HEK293 (cell line): ENCODE measurements at regions not wholly inside any gene's neighbourhood (a gene's known extent, or its start where the extent isn't known, plus 50 kb on each side); places are given as distances from the start of the nearest gene placed in this dataset.

ENCODE experiments used
- CTCF ChIA-PET: fragments of 350-600 bp; formaldehyde crosslinking; extraction: SDS; loops from one replicate; lab custom pipeline; 2021; ENCODE audit warnings: antibody characterized with exemption; lab: Yijun Ruan, JAX
- POLR2A ChIA-PET: fragments of 300-600 bp; formaldehyde crosslinking; extraction: SDS; loops from one replicate; lab custom pipeline; 2020; ENCODE audit warnings: antibody characterized with exemption, inconsistent platforms; lab: Yijun Ruan, JAX
- H3K27ac ChIP-seq: fragments of 200-500 bp; sonication (Bioruptor generic); 2 replicates; pipeline ENCODE4 v1.5.1; 2014; ENCODE audit warnings: low read depth, low read length, control low read depth, inconsistent platforms; ENCODE audit errors: extremely low read depth
- H3K36me3 ChIP-seq, 2 experiments: fragments of 200-500 bp in 1 of 2; sonication (Bioruptor generic) in 1 of 2; 1 replicate in 1 of 2; 2 replicates in 1 of 2; pipeline ENCODE4 v1.5.1; 2014 to 2017; ENCODE audit warnings: inconsistent platforms in 2 of 2, low read length in 2 of 2; ENCODE audit not compliant: control insufficient read depth in 2 of 2, insufficient read depth in 1 of 2
- H3K4me1 ChIP-seq: fragments of 200-500 bp; sonication (Bioruptor generic); 2 replicates; pipeline ENCODE4 v1.5.1; 2014; ENCODE audit warnings: mild to moderate bottlenecking, low read length, inconsistent platforms; ENCODE audit not compliant: control insufficient read depth, insufficient read depth
- H3K4me3 ChIP-seq: 2 replicates; pipeline ENCODE4 v1.5.1; 2011; ENCODE audit warnings: low read depth, mild to moderate bottlenecking, control low read depth, low read length, moderate library complexity
- H3K9me3 ChIP-seq: fragments of 200-500 bp; sonication (Bioruptor generic); 2 replicates; pipeline ENCODE4 v1.5.1; 2014; ENCODE audit warnings: low read depth, low read length, inconsistent platforms; ENCODE audit not compliant: control insufficient read depth, insufficient read depth
- ELK4 ChIP-seq: IDR thresholded peaks from 2 replicates; pipeline ENCODE4 v1.6.1; 2011; ENCODE audit warnings: mild to moderate bottlenecking, low read depth, low read length, borderline replicate concordance
- MEIS1 ChIP-seq: sonication (generic); formaldehyde crosslinking; IDR thresholded peaks from 2 replicates; pipeline ENCODE4 v1.8.1; 2022; ENCODE audit warnings: missing genetic modification reagents, mild to moderate bottlenecking, borderline replicate concordance
- PRDM6 ChIP-seq: fragments of 450-650 bp; formaldehyde crosslinking; IDR thresholded peaks from 2 replicates; pipeline ENCODE4 v1.5.1; 2017; ENCODE audit warnings: missing biosample characterization, missing genetic modification characterization
- SALL2 ChIP-seq: fragments of 450-650 bp; formaldehyde crosslinking; IDR thresholded peaks from 2 replicates; pipeline ENCODE4 v1.5.0; 2017; ENCODE audit warnings: missing biosample characterization, mild to moderate bottlenecking, missing genetic modification characterization, borderline replicate concordance
- ZBTB1 ChIP-seq: fragments of 450-650 bp; formaldehyde crosslinking; IDR thresholded peaks from 2 replicates; pipeline ENCODE4 v1.5.1; 2016; ENCODE audit warnings: missing biosample characterization, missing genetic modification characterization
- ZNF169 ChIP-seq: fragments of 450-650 bp; formaldehyde crosslinking; IDR thresholded peaks from 2 replicates; pipeline ENCODE4 v1.5.1; 2016; ENCODE audit warnings: missing biosample characterization, missing genetic modification characterization
- ZNF335 ChIP-seq: fragments of 450-650 bp; formaldehyde crosslinking; conservative IDR thresholded peaks from 2 replicates; pipeline ENCODE4 v1.5.1; 2016; ENCODE audit warnings: missing biosample characterization, missing genetic modification characterization
- ZNF398 ChIP-seq: fragments of 450-650 bp; formaldehyde crosslinking; IDR thresholded peaks from 2 replicates; pipeline ENCODE4 v1.5.1; 2017; ENCODE audit warnings: missing biosample characterization, missing genetic modification characterization
- ZNF571 ChIP-seq: fragments of 450-650 bp; formaldehyde crosslinking; IDR thresholded peaks from 2 replicates; pipeline ENCODE4 v1.5.0; 2017; ENCODE audit warnings: missing biosample characterization, missing genetic modification characterization
- ZNF610 ChIP-seq: fragments of 450-650 bp; formaldehyde crosslinking; IDR thresholded peaks from 2 replicates; pipeline ENCODE4 v1.5.1; 2016; ENCODE audit warnings: missing biosample characterization, missing genetic modification characterization, borderline replicate concordance
- ZNF639 ChIP-seq: fragments of 450-650 bp; formaldehyde crosslinking; IDR thresholded peaks from 2 replicates; pipeline ENCODE4 v1.5.1; 2016; ENCODE audit warnings: missing biosample characterization, missing genetic modification characterization
- ZNF654 ChIP-seq: fragments of 450-650 bp; formaldehyde crosslinking; IDR thresholded peaks from 2 replicates; pipeline ENCODE4 v1.5.1; 2016; ENCODE audit warnings: low read depth, missing biosample characterization, missing genetic modification characterization
- ZNF660 ChIP-seq: fragments of 450-650 bp; IDR thresholded peaks from 2 replicates; pipeline ENCODE4 v1.5.1; 2018; ENCODE audit warnings: missing biosample characterization, mild to moderate bottlenecking, missing genetic modification characterization
- ZNF670 ChIP-seq: fragments of 450-650 bp; formaldehyde crosslinking; IDR thresholded peaks from 2 replicates; pipeline ENCODE4 v1.5.1; 2016; ENCODE audit warnings: missing biosample characterization, missing genetic modification characterization, low read depth
- ZNF692 ChIP-seq: fragments of 450-650 bp; formaldehyde crosslinking; IDR thresholded peaks from 2 replicates; pipeline ENCODE4 v1.5.1; 2016; ENCODE audit warnings: missing biosample characterization, missing genetic modification characterization
- ZNF768 ChIP-seq: fragments of 450-650 bp; formaldehyde crosslinking; IDR thresholded peaks from 2 replicates; pipeline ENCODE4 v1.5.1; 2018; ENCODE audit warnings: missing biosample characterization, mild to moderate bottlenecking, missing genetic modification characterization
- ZNF785 ChIP-seq: fragments of 450-650 bp; formaldehyde crosslinking; IDR thresholded peaks from 2 replicates; pipeline ENCODE4 v1.5.1; 2016; ENCODE audit warnings: missing biosample characterization, missing genetic modification characterization
- TF ChIP-seq, protein P1 (sequence below): fragments of 450-650 bp; formaldehyde crosslinking; IDR thresholded peaks from 2 replicates; pipeline ENCODE4 v1.5.1; 2016; ENCODE audit warnings: missing biosample characterization, missing genetic modification characterization, borderline replicate concordance
- TF ChIP-seq, protein P2 (sequence below): fragments of 450-650 bp; formaldehyde crosslinking; IDR thresholded peaks from 2 replicates; pipeline ENCODE4 v1.5.1; 2016; ENCODE audit warnings: missing biosample characterization, missing genetic modification characterization

- POLR2A ChIA-PET: no interaction called here
- CTCF ChIA-PET: interaction anchor here (0.7 to 1.9 kb wide), 5 partner anchors 9 to 533 kb away, joined by 3 to 7 read pairs (median 3); no protein-coding TSS in a partner anchor
- H3K9me3 ChIP-seq: no peaks in the 10 kb centered on the region
- 0 out of 2 replicates have a peak, but pooled peaks cover 2% of the 10 kb centered on the region for H3K4me1 ChIP-seq
- no peaks in the 10 kb centered on the region for H3K36me3 ChIP-seq
- H3K27ac ChIP-seq: no peak overlapping the region
- TF ChIP-seq ZNF335 (tag by site-specific recombination) (0 out of 2 replicates have a peak, but pooled peaks have one; percentile 27), ZNF639 (tag by site-specific recombination) (no peak)
- H3K4me3 ChIP-seq: no peak overlapping the region
Measured at GRCh38 chr3:178967177-178967532, 104.5 kb downstream of the ZMAT3 start.

DNA sequence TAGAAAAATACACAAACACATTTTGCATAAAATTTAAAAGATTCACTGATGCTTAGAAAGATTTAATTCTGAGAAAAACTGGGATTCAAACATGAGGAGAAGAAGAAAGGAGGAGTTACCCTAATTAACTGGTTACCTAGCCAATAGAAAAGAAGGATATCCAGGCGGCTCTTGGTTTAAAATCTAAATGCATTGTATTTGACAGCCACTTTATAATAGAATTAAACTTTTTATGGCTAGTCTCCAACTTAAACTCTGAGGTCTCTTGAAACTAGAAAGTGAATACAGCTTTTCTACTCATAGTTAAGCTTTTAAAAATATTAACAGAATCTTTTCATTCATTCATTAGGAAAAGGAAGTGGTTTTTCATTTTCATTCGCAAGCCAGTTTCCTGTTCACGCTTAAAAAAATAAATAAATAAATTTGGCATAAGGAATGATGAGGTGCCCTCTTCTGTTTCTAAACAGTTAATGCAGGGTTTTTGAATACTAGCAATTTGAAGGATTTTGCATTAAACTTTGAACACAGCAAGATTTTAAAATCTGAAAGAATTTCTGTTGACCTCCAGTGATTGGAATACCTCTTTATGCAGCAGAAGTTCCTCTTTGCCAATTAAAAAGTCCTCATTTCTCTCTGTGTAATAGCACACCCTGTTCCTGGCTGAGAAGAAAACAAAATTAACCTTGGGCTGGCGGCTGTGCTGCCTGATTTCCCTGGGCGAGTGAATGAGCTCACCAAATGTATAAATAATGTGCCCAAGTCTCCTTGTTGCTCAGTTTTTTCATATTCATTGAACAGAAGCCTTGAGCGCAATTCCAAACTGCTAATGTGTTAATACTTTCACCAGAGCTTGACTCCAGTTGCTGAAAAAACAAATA lies 105.1 kb downstream of the ZMAT3 start:
- Histone ChIP-seq H3K4me1 (0 out of 2 replicates have a peak, but pooled peaks cover 2% of the 10 kb centered on the region), H3K27ac (no peak overlapping the region), H3K36me3 (no peaks in the 10 kb centered on the region), H3K4me3 (no peak overlapping the region), H3K9me3 (no peaks in the 10 kb centered on the region)
- ChIA-PET POLR2A (no interaction called here), CTCF (interaction anchor here (0.6 to 1.9 kb wide), 9 partner anchors 10 to 1086 kb away, joined by 3 to 7 read pairs (median 3); no protein-coding TSS in a partner anchor)
- TF ChIP-seq ZNF335 (tag by site-specific recombination): peak; percentile 65
- no peak for TF ChIP-seq MEIS1
- no peak for TF ChIP-seq ELK4
- TF ChIP-seq ZNF610: no peak
- TF ChIP-seq ZNF692 (tag by site-specific recombination): no peak
- no peak for TF ChIP-seq ZNF785 (tag by site-specific recombination)
- TF ChIP-seq ZNF398 (tag by site-specific recombination): no peak
- no peak for TF ChIP-seq ZNF169
- TF ChIP-seq, protein P1, sequence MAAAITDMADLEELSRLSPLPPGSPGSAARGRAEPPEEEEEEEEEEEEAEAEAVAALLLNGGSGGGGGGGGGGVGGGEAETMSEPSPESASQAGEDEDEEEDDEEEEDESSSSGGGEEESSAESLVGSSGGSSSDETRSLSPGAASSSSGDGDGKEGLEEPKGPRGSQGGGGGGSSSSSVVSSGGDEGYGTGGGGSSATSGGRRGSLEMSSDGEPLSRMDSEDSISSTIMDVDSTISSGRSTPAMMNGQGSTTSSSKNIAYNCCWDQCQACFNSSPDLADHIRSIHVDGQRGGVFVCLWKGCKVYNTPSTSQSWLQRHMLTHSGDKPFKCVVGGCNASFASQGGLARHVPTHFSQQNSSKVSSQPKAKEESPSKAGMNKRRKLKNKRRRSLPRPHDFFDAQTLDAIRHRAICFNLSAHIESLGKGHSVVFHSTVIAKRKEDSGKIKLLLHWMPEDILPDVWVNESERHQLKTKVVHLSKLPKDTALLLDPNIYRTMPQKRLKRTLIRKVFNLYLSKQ (tag by site-specific recombination): no peak
- no peak for TF ChIP-seq ZBTB1 (tag by site-specific recombination)
- TF ChIP-seq SALL2: no peak
- TF ChIP-seq ZNF654: peak; percentile 54
- TF ChIP-seq, protein P2, sequence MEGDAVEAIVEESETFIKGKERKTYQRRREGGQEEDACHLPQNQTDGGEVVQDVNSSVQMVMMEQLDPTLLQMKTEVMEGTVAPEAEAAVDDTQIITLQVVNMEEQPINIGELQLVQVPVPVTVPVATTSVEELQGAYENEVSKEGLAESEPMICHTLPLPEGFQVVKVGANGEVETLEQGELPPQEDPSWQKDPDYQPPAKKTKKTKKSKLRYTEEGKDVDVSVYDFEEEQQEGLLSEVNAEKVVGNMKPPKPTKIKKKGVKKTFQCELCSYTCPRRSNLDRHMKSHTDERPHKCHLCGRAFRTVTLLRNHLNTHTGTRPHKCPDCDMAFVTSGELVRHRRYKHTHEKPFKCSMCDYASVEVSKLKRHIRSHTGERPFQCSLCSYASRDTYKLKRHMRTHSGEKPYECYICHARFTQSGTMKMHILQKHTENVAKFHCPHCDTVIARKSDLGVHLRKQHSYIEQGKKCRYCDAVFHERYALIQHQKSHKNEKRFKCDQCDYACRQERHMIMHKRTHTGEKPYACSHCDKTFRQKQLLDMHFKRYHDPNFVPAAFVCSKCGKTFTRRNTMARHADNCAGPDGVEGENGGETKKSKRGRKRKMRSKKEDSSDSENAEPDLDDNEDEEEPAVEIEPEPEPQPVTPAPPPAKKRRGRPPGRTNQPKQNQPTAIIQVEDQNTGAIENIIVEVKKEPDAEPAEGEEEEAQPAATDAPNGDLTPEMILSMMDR (tag by site-specific recombination): 0 out of 2 replicates have a peak, but pooled peaks have one; percentile 10
- TF ChIP-seq ZNF660 (tag by site-specific recombination): 0 out of 2 replicates have a peak, but pooled peaks have one; percentile 31
- TF ChIP-seq ZNF670: no peak
- TF ChIP-seq ZNF768: no peak
- TF ChIP-seq PRDM6 (tag by site-specific recombination): no peak
- no peak for TF ChIP-seq ZNF571 (tag by site-specific recombination)
